ENCODE measurements at regions not wholly inside any gene's neighbourhood (a gene's known extent, or its start where the extent isn't known, plus 50 kb on each side); places are given as distances from the start of the nearest gene placed in this dataset.
A peak's percentile ranks its signal among the peaks of the same experiment; 100 is the strongest.

GRCh38 chr5:7131680-7132079 is 264.3 kb upstream of the ADCY2 start:
- Histone ChIP-seq H3K79me2 (no peaks in the 10 kb centered on the region), H3K36me3 (replicated peaks; ENCODE audit: insufficient read depth, low read depth) (no peaks in the 10 kb centered on the region), H3K9me2 (replicated peaks; ENCODE audit: insufficient read depth) (no peaks in the 10 kb centered on the region), H3K9me3 (ENCODE audit: low read depth) (no peaks in the 10 kb centered on the region), H2AFZ (no peak overlapping the region), H3K4me1 (ENCODE audit: insufficient read depth) (no peaks in the 10 kb centered on the region), H3K4me2 (no peak overlapping the region), H3K27ac (no peak overlapping the region), H4K20me1 (ENCODE audit: insufficient read depth, poor library complexity, severe bottlenecking) (no peaks in the 10 kb centered on the region), H3K4me3 (no peak overlapping the region), H3K27me3 (no peaks in the 10 kb centered on the region)
- DNase-seq (ENCODE audit: low spot score), result no peak
- 84% methylated on average over 4 of the region's 4 CpGs for WGBS (ENCODE audit: low lambda C conversion rate, missing lambda C conversion rate)
- TF ChIP-seq, protein P1, sequence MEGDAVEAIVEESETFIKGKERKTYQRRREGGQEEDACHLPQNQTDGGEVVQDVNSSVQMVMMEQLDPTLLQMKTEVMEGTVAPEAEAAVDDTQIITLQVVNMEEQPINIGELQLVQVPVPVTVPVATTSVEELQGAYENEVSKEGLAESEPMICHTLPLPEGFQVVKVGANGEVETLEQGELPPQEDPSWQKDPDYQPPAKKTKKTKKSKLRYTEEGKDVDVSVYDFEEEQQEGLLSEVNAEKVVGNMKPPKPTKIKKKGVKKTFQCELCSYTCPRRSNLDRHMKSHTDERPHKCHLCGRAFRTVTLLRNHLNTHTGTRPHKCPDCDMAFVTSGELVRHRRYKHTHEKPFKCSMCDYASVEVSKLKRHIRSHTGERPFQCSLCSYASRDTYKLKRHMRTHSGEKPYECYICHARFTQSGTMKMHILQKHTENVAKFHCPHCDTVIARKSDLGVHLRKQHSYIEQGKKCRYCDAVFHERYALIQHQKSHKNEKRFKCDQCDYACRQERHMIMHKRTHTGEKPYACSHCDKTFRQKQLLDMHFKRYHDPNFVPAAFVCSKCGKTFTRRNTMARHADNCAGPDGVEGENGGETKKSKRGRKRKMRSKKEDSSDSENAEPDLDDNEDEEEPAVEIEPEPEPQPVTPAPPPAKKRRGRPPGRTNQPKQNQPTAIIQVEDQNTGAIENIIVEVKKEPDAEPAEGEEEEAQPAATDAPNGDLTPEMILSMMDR (IDR thresholded peaks at IDR 0.05; ENCODE audit: poor library complexity), result no peak
- TF ChIP-seq EZH2 (IDR thresholded peaks at IDR 0.05; ENCODE audit: borderline replicate concordance), result no peak
- TF ChIP-seq EZH2phosphoT487 (IDR thresholded peaks at IDR 0.05; ENCODE audit: low read depth, severe bottlenecking, unreplicated experiment), result no peak

DNA sequence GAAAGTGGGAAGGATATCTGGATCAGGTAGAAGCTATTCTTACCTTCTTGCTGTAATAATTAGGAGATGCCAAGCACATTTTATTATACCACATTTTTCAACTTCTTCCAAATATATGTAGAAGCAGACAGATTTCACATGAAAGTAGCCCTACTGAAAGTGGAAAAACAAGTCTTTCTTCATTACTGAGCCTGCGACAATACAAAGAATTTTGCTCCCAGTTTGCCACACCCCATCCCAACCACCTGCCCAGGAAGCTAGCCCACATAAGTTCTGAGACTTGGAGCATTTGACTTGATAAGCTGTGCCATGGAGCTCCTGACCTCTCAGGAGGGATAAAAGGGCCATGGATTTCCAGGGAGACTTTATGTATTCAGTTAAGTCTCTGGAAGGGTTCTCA is 249.1 kb upstream of the ADCY2 start:
- H4K20me1 ChIP-seq (ENCODE audit: insufficient read depth, poor library complexity, severe bottlenecking), result no peaks in the 10 kb centered on the region
- H2AFZ ChIP-seq, result no peak overlapping the region
- H3K79me2 ChIP-seq, result no peaks in the 10 kb centered on the region
- H3K4me2 ChIP-seq, result no peak overlapping the region
- no peak for TF ChIP-seq EZH2 (IDR thresholded peaks at IDR 0.05; ENCODE audit: borderline replicate concordance)
- TF ChIP-seq EZH2phosphoT487 (IDR thresholded peaks at IDR 0.05; ENCODE audit: low read depth, severe bottlenecking, unreplicated experiment), result no peak
- TF ChIP-seq, protein P1 (IDR thresholded peaks at IDR 0.05; ENCODE audit: poor library complexity), result no peak
- 36% methylated on average over 1 of the region's 1 CpG for WGBS (ENCODE audit: low lambda C conversion rate, missing lambda C conversion rate)
- H3K4me1 ChIP-seq (ENCODE audit: insufficient read depth), result peaks cover 5% of the 10 kb centered on the region
- no peaks in the 10 kb centered on the region for H3K36me3 ChIP-seq (replicated peaks; ENCODE audit: insufficient read depth, low read depth)
- H3K9me3 ChIP-seq (ENCODE audit: low read depth), result no peaks in the 10 kb centered on the region
- H3K27me3 ChIP-seq, result no peaks in the 10 kb centered on the region
- H3K27ac ChIP-seq, result peak overlapping the region; percentile 20
- H3K9me2 ChIP-seq (replicated peaks; ENCODE audit: insufficient read depth), result no peaks in the 10 kb centered on the region
- peak; percentile 22 for DNase-seq (ENCODE audit: low spot score)
- no peak overlapping the region for H3K4me3 ChIP-seq

DNA sequence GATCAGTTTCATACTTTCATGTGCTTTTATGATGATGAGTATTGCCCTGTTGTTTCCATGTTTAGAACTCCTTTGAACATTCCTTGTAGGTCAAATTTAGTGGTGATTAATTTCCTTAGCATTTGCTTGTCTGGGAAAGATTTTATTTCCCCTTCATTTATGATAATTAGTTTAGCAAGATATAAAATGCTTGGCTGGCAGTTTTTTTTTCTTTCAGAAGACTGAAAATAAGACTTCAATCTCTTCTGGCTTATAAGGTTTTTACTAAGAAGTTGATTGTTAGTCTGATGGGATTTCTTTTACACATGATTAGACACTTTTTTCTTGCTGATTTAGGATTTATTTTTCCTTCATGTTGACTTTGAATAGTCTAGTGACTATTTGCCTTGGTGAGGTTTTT is 238.9 kb upstream of the ADCY2 start:
- TF ChIP-seq, protein P1 (IDR thresholded peaks at IDR 0.05; ENCODE audit: poor library complexity), result no peak
- no peak for TF ChIP-seq EZH2 (IDR thresholded peaks at IDR 0.05; ENCODE audit: borderline replicate concordance)
- TF ChIP-seq EZH2phosphoT487 (IDR thresholded peaks at IDR 0.05; ENCODE audit: low read depth, severe bottlenecking, unreplicated experiment), result no peak
- no peaks in the 10 kb centered on the region for H3K9me3 ChIP-seq (ENCODE audit: low read depth)
- H4K20me1 ChIP-seq (ENCODE audit: insufficient read depth, poor library complexity, severe bottlenecking), result no peaks in the 10 kb centered on the region
- no peak for DNase-seq (ENCODE audit: low spot score)
- no peaks in the 10 kb centered on the region for H3K9me2 ChIP-seq (replicated peaks; ENCODE audit: insufficient read depth)
- no peak overlapping the region for H3K4me2 ChIP-seq
- no peak overlapping the region for H3K4me3 ChIP-seq
- no peaks in the 10 kb centered on the region for H3K27me3 ChIP-seq
- H2AFZ ChIP-seq, result no peak overlapping the region
- H3K27ac ChIP-seq, result no peak overlapping the region
- no peaks in the 10 kb centered on the region for H3K36me3 ChIP-seq (replicated peaks; ENCODE audit: insufficient read depth, low read depth)
- H3K79me2 ChIP-seq, result no peaks in the 10 kb centered on the region
- no peaks in the 10 kb centered on the region for H3K4me1 ChIP-seq (ENCODE audit: insufficient read depth)
